WI38 (cell line): ENCODE measurements at regions not wholly inside any gene's neighbourhood (a gene's known extent, or its start where the extent isn't known, plus 50 kb on each side); places are given as distances from the start of the nearest gene placed in this dataset.

Experiments used
- H3K4me3 ChIP-seq: 2 replicates; pipeline ENCODE4 v1.5.1; 2011; ENCODE audit warnings: low read depth, mild to moderate bottlenecking, control low read depth, low read length
- CTCF ChIP-seq: IDR thresholded peaks from 2 replicates; pipeline ENCODE4 v1.5.1; 2012; ENCODE audit warnings: low read depth, mild to moderate bottlenecking, control low read depth, low read length

- no peak overlapping the region for H3K4me3 ChIP-seq
- TF ChIP-seq CTCF, result no peak
These were observed 83.0 kb upstream of the MAP3K7 start for GRCh38 chr6:90669846-90670245.

GRCh38 chr6:90669420-90669819 is 82.5 kb upstream of the MAP3K7 start:
- TF ChIP-seq CTCF, result no peak
- H3K4me3 ChIP-seq, result no peak overlapping the region

GRCh38 chr6:90668141-90668540 is 81.3 kb upstream of the MAP3K7 start:
- H3K4me3 ChIP-seq, result no peak overlapping the region
- no peak for TF ChIP-seq CTCF

- H3K4me3 ChIP-seq, result no peak overlapping the region
- no peak for TF ChIP-seq CTCF
These were observed 77.0 kb upstream of the MAP3K7 start for GRCh38 chr6:90663873-90664272.

GRCh38 chr6:90663106-90663505 is 76.2 kb upstream of the MAP3K7 start:
- no peak for TF ChIP-seq CTCF
- no peak overlapping the region for H3K4me3 ChIP-seq

- no peak for TF ChIP-seq CTCF
- no peak overlapping the region for H3K4me3 ChIP-seq
These were observed 74.1 kb upstream of the MAP3K7 start for GRCh38 chr6:90660931-90661330.

- H3K4me3 ChIP-seq, result no peak overlapping the region
- TF ChIP-seq CTCF, result no peak
These were observed 71.6 kb upstream of the MAP3K7 start for GRCh38 chr6:90658497-90658896.
